GM23338 (cell line): ENCODE measurements at regions not wholly inside any gene's neighbourhood (a gene's known extent, or its start where the extent isn't known, plus 50 kb on each side); places are given as distances from the start of the nearest gene placed in this dataset.

Experiments used
- ATAC-seq: fragments of 200-7000 bp; cut with Tn5 transposase; 3 replicates; pipeline ENCODE4 v1.9.1; 2020
- DNase-seq: peaks from one replicate; pipeline ENCODE4 v3.0.0-alpha.2; 2015; ENCODE audit warnings: low spot score
- H2AFZ ChIP-seq: fragments of 200-600 bp; sonication (generic); 2 replicates; pipeline ENCODE4 v1.8.0; 2016; ENCODE audit warnings: antibody characterized with exemption, mild to moderate bottlenecking, moderate library complexity
- H3F3A ChIP-seq: fragments of 200-600 bp; sonication (generic); replicated peaks from 2 replicates; pipeline ENCODE4 v1.8.0; 2017; ENCODE audit warnings: antibody characterized with exemption, mixed run types, low read depth
- H3K27ac ChIP-seq: fragments of 200-600 bp; sonication (generic); 2 replicates; pipeline ENCODE4 v1.6.1; 2016; ENCODE audit warnings: low read depth
- H3K27me3 ChIP-seq: fragments of 200-600 bp; sonication (generic); 2 replicates; pipeline ENCODE4 v1.8.0; 2016; ENCODE audit warnings: mild to moderate bottlenecking, mixed run types, moderate library complexity; ENCODE audit not compliant: insufficient read depth
- H3K36me3 ChIP-seq: fragments of 200-600 bp; sonication (generic); 2 replicates; pipeline ENCODE4 v1.8.0; 2016; ENCODE audit warnings: mild to moderate bottlenecking; ENCODE audit not compliant: insufficient read depth
- H3K4me1 ChIP-seq: fragments of 200-600 bp; sonication (generic); 2 replicates; pipeline ENCODE4 v1.8.0; 2016; ENCODE audit warnings: mild to moderate bottlenecking, moderate library complexity; ENCODE audit not compliant: insufficient read depth
- H3K4me2 ChIP-seq: fragments of 200-600 bp; sonication (generic); 2 replicates; pipeline ENCODE4 v1.7.1; 2017; ENCODE audit warnings: mixed run types
- H3K4me3 ChIP-seq: fragments of 200-600 bp; sonication (generic); 2 replicates; pipeline ENCODE4 v1.6.1; 2016; ENCODE audit warnings: mixed run types
- H3K79me2 ChIP-seq: fragments of 200-600 bp; sonication (generic); replicated peaks from 2 replicates; pipeline ENCODE4 v1.8.0; 2017; ENCODE audit warnings: mild to moderate bottlenecking; ENCODE audit not compliant: insufficient read depth
- H3K9me2 ChIP-seq: fragments of 200-600 bp; sonication (generic); 2 replicates; pipeline ENCODE4 v1.8.0; 2017; ENCODE audit not compliant: insufficient read depth
- H4K20me1 ChIP-seq: fragments of 200-600 bp; sonication (generic); replicated peaks from 2 replicates; pipeline ENCODE4 v1.8.0; 2017; ENCODE audit warnings: mild to moderate bottlenecking; ENCODE audit not compliant: insufficient read depth
- H3K27ac Mint-ChIP-seq: 2 replicates; pipeline ENCODE4 v1.8.0; 2020; ENCODE audit warnings: inconsistent platforms, mild to moderate bottlenecking, moderate library complexity, mixed read lengths
- H3K27me3 Mint-ChIP-seq: 3 replicates; pipeline ENCODE4 v1.8.0; 2022; ENCODE audit warnings: low read depth, mild to moderate bottlenecking, moderate library complexity, mixed read lengths, inconsistent platforms; ENCODE audit not compliant: insufficient read depth, poor library complexity
- H3K36me3 Mint-ChIP-seq: 3 replicates; pipeline ENCODE4 v1.8.0; 2021; ENCODE audit warnings: low read depth, mild to moderate bottlenecking, inconsistent platforms, moderate library complexity, mixed read lengths
- H3K4me1 Mint-ChIP-seq: 3 replicates; pipeline ENCODE4 v1.8.0; 2020; ENCODE audit warnings: mild to moderate bottlenecking, inconsistent platforms, mixed read lengths
- H3K4me3 Mint-ChIP-seq: 3 replicates; pipeline ENCODE4 v1.8.0; 2021; ENCODE audit warnings: moderate library complexity, mild to moderate bottlenecking, inconsistent platforms, mixed read lengths
- H3K9me3 Mint-ChIP-seq: 3 replicates; pipeline ENCODE4 v1.8.0; 2020; ENCODE audit warnings: moderate library complexity, mild to moderate bottlenecking, inconsistent platforms, mixed read lengths
- CREB1 ChIP-seq: fragments of 250-450 bp; sonication (Bioruptor Pico); IDR thresholded peaks from 2 replicates; pipeline ENCODE4 v1.5.0; 2020; ENCODE audit warnings: low read depth, mild to moderate bottlenecking, moderate library complexity
- CTCF ChIP-seq, 2 experiments: fragments of 200-600 bp in 1 of 2; sonication (generic) in 1 of 2; conservative IDR thresholded peaks; 2 replicates each; pipeline versions ENCODE4 v1.5.1 to v1.6.1; 2016 to 2017; ENCODE audit warnings: antibody characterized with exemption in 2 of 2, low read depth in 2 of 2, mild to moderate bottlenecking in 2 of 2, moderate library complexity in 1 of 2
- EZH2 ChIP-seq: fragments of 200-600 bp; sonication (generic); IDR thresholded peaks from one replicate; pipeline ENCODE4 v1.8.0; 2017; ENCODE audit warnings: antibody characterized with exemption, mild to moderate bottlenecking, low read depth; ENCODE audit not compliant: unreplicated experiment
- EZH2phosphoT487 ChIP-seq: fragments of 200-600 bp; sonication (generic); IDR thresholded peaks from one replicate; pipeline ENCODE4 v1.8.1; 2018; ENCODE audit warnings: antibody characterized with exemption; ENCODE audit not compliant: unreplicated experiment
- JUNB ChIP-seq: IDR thresholded peaks from one replicate; pipeline ENCODE4 v1.6.1; 2016; ENCODE audit warnings: antibody characterized with exemption; ENCODE audit not compliant: unreplicated experiment
- NANOG ChIP-seq: IDR thresholded peaks from 2 replicates; pipeline ENCODE4 v1.6.1; 2016; ENCODE audit warnings: antibody characterized with exemption, borderline replicate concordance
- POLR2AphosphoS5 ChIP-seq: IDR thresholded peaks from 2 replicates; pipeline ENCODE4 v1.6.1; 2016; ENCODE audit warnings: antibody characterized with exemption, low read depth
- REST ChIP-seq: IDR thresholded peaks from one replicate; pipeline ENCODE4 v1.6.1; 2018; ENCODE audit warnings: antibody characterized with exemption; ENCODE audit not compliant: unreplicated experiment
- STAT1 ChIP-seq: IDR thresholded peaks from one replicate; pipeline ENCODE4 v1.6.1; 2016; ENCODE audit warnings: antibody characterized with exemption; ENCODE audit not compliant: unreplicated experiment
- ZNF114 ChIP-seq: fragments of 250-450 bp; sonication (Bioruptor Pico); IDR thresholded peaks from 2 replicates; pipeline ENCODE4 v1.5.0; 2020; ENCODE audit warnings: mild to moderate bottlenecking, moderate library complexity
- ZNF331 ChIP-seq: fragments of 250-450 bp; sonication (Bioruptor Pico); IDR thresholded peaks from 2 replicates; pipeline ENCODE4 v1.5.0; 2020; ENCODE audit warnings: low read depth, mild to moderate bottlenecking, moderate library complexity
- TF ChIP-seq, protein P1 (sequence below): fragments of 250-450 bp; sonication (Bioruptor Pico); IDR thresholded peaks from 2 replicates; pipeline ENCODE4 v1.5.0; 2020; ENCODE audit warnings: mild to moderate bottlenecking, moderate library complexity
- TF ChIP-seq, protein P2 (sequence below): IDR thresholded peaks from 2 replicates; pipeline ENCODE4 v1.6.1; 2016; ENCODE audit warnings: antibody characterized with exemption

DNA sequence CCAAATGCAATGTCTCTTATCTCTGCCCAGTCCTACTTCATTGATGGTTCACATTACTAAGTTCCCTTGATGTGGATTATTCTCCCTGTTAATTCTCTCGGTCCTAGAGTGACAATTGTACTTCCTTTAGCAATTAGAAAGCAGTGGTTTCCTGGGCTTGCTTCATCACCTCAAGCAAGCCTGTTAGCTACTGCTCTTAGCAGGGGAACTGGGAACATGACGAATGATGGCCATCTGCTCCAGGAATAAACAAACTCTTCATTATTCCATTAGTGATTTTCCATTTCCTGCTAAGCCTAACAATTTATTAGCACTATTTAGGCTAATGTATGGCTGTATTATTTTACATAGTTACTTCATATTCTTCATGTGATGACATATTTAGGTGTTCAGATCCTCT lies 331.8 kb downstream of the MTX2 start:
- H3K27me3 Mint-ChIP-seq = peaks cover 4% of the 10 kb centered on the region
- H3K9me3 Mint-ChIP-seq = no peaks in the 10 kb centered on the region
- ATAC-seq (no peak), DNase-seq (no peak)
- H3K36me3 ChIP-seq = no peaks in the 10 kb centered on the region
- H3K9me2 ChIP-seq = no peaks in the 10 kb centered on the region
- H3K4me1 Mint-ChIP-seq = peaks cover 13% of the 10 kb centered on the region
- no peak overlapping the region for H3K4me3 ChIP-seq
- H3K79me2 ChIP-seq = no peaks in the 10 kb centered on the region
- no peak overlapping the region for H3K27ac Mint-ChIP-seq
- no peaks in the 10 kb centered on the region for H3K36me3 Mint-ChIP-seq
- H4K20me1 ChIP-seq = no peaks in the 10 kb centered on the region
- peaks cover 20% of the 10 kb centered on the region for H3K4me1 ChIP-seq
- TF ChIP-seq NANOG = no peak
- no peak for TF ChIP-seq POLR2AphosphoS5
- TF ChIP-seq CTCF (conservative IDR thresholded peaks at IDR 0.05; ENCODE audit: low read depth in 2 of 2) = no peak
- TF ChIP-seq EZH2 = no peak
- TF ChIP-seq JUNB = no peak
- no peak for TF ChIP-seq STAT1
- no peak for TF ChIP-seq ZNF331 (CRISPR knock-in tag)
- TF ChIP-seq, protein P1, sequence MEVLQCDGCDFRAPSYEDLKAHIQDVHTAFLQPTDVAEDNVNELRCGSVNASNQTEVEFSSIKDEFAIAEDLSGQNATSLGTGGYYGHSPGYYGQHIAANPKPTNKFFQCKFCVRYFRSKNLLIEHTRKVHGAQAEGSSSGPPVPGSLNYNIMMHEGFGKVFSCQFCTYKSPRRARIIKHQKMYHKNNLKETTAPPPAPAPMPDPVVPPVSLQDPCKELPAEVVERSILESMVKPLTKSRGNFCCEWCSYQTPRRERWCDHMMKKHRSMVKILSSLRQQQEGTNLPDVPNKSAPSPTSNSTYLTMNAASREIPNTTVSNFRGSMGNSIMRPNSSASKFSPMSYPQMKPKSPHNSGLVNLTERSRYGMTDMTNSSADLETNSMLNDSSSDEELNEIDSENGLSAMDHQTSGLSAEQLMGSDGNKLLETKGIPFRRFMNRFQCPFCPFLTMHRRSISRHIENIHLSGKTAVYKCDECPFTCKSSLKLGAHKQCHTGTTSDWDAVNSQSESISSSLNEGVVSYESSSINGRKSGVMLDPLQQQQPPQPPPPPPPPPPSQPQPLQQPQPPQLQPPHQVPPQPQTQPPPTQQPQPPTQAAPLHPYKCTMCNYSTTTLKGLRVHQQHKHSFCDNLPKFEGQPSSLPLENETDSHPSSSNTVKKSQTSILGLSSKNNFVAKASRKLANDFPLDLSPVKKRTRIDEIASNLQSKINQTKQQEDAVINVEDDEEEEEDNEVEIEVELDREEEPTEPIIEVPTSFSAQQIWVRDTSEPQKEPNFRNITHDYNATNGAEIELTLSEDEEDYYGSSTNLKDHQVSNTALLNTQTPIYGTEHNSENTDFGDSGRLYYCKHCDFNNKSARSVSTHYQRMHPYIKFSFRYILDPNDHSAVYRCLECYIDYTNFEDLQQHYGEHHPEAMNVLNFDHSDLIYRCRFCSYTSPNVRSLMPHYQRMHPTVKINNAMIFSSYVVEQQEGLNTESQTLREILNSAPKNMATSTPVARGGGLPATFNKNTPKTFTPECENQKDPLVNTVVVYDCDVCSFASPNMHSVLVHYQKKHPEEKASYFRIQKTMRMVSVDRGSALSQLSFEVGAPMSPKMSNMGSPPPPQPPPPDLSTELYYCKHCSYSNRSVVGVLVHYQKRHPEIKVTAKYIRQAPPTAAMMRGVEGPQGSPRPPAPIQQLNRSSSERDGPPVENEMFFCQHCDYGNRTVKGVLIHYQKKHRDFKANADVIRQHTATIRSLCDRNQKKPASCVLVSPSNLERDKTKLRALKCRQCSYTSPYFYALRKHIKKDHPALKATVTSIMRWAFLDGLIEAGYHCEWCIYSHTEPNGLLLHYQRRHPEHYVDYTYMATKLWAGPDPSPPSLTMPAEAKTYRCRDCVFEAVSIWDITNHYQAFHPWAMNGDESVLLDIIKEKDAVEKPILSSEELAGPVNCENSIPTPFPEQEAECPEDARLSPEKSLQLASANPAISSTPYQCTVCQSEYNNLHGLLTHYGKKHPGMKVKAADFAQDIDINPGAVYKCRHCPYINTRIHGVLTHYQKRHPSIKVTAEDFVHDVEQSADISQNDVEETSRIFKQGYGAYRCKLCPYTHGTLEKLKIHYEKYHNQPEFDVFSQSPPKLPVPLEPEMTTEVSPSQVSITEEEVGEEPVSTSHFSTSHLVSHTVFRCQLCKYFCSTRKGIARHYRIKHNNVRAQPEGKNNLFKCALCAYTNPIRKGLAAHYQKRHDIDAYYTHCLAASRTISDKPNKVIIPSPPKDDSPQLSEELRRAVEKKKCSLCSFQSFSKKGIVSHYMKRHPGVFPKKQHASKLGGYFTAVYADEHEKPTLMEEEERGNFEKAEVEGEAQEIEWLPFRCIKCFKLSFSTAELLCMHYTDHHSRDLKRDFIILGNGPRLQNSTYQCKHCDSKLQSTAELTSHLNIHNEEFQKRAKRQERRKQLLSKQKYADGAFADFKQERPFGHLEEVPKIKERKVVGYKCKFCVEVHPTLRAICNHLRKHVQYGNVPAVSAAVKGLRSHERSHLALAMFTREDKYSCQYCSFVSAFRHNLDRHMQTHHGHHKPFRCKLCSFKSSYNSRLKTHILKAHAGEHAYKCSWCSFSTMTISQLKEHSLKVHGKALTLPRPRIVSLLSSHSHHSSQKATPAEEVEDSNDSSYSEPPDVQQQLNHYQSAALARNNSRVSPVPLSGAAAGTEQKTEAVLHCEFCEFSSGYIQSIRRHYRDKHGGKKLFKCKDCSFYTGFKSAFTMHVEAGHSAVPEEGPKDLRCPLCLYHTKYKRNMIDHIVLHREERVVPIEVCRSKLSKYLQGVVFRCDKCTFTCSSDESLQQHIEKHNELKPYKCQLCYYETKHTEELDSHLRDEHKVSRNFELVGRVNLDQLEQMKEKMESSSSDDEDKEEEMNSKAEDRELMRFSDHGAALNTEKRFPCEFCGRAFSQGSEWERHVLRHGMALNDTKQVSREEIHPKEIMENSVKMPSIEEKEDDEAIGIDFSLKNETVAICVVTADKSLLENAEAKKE (CRISPR knock-in tag) = no peak
- no peak for TF ChIP-seq REST
- TF ChIP-seq CREB1 = no peak
- no peak for TF ChIP-seq EZH2phosphoT487
- TF ChIP-seq, protein P2, sequence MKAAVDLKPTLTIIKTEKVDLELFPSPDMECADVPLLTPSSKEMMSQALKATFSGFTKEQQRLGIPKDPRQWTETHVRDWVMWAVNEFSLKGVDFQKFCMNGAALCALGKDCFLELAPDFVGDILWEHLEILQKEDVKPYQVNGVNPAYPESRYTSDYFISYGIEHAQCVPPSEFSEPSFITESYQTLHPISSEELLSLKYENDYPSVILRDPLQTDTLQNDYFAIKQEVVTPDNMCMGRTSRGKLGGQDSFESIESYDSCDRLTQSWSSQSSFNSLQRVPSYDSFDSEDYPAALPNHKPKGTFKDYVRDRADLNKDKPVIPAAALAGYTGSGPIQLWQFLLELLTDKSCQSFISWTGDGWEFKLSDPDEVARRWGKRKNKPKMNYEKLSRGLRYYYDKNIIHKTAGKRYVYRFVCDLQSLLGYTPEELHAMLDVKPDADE = no peak
- TF ChIP-seq ZNF114 (CRISPR knock-in tag) = no peak
- no peak overlapping the region for H3K27ac ChIP-seq
- H2AFZ ChIP-seq = no peak overlapping the region
- no peak overlapping the region for H3K4me3 Mint-ChIP-seq
- H3K27me3 ChIP-seq = no peaks in the 10 kb centered on the region
- no peak overlapping the region for H3K4me2 ChIP-seq
- no peaks in the 10 kb centered on the region for H3F3A ChIP-seq
